IMR-90 (cell line): ENCODE measurements at regions not wholly inside any gene's neighbourhood (a gene's known extent, or its start where the extent isn't known, plus 50 kb on each side); places are given as distances from the start of the nearest gene placed in this dataset.
"Not testable (repeated sequence)": the region's sequence is repeated elsewhere in the genome, so short reads cannot be mapped to it uniquely, and the experiment has no call there.

Source experiments
- CHD1 ChIP-seq: IDR thresholded peaks from 2 replicates; pipeline ENCODE4 v1.6.1; 2012; ENCODE audit warnings: low read depth, low read length, improper control_type of control experiment
- CTCF ChIP-seq: conservative IDR thresholded peaks from 2 replicates; pipeline ENCODE4 v1.5.1; 2012; ENCODE audit warnings: mild to moderate bottlenecking, low read depth, low read length, improper control_type of control experiment
- FOS ChIP-seq: fragments of 150-350 bp; IDR thresholded peaks from 2 replicates; pipeline ENCODE4 v1.6.1; 2016; ENCODE audit warnings: low read depth, low read length
- MAFK ChIP-seq: IDR thresholded peaks from 2 replicates; pipeline ENCODE4 v1.6.1; 2012; ENCODE audit warnings: low read depth, low read length, improper control_type of control experiment
- MAZ ChIP-seq: IDR thresholded peaks from 2 replicates; pipeline ENCODE4 v1.6.1; 2012; ENCODE audit warnings: low read depth, mild to moderate bottlenecking, low read length, improper control_type of control experiment, moderate library complexity, borderline replicate concordance
- MXI1 ChIP-seq: IDR thresholded peaks from 2 replicates; pipeline ENCODE4 v1.6.1; 2012; ENCODE audit warnings: low read depth, mild to moderate bottlenecking, low read length, moderate library complexity, borderline replicate concordance
- NFE2L2 ChIP-seq: fragments of 150-350 bp; IDR thresholded peaks from 2 replicates; pipeline ENCODE4 v1.6.1; 2016; ENCODE audit warnings: low read depth, mild to moderate bottlenecking, low read length
- POLR2A ChIP-seq: IDR thresholded peaks from 2 replicates; pipeline ENCODE4 v1.6.1; 2012; ENCODE audit warnings: mild to moderate bottlenecking, low read depth, low read length
- RAD21 ChIP-seq: IDR thresholded peaks from 2 replicates; pipeline ENCODE4 v1.6.1; 2012; ENCODE audit warnings: low read length, improper control_type of control experiment
- SMC3 ChIP-seq: fragments of 150-350 bp; IDR thresholded peaks from 2 replicates; pipeline ENCODE4 v1.6.1; 2016; ENCODE audit warnings: low read depth, mild to moderate bottlenecking, antibody characterized with exemption, low read length, moderate library complexity
- USF2 ChIP-seq: fragments of 150-350 bp; IDR thresholded peaks from 2 replicates; pipeline ENCODE4 v1.6.1; 2017; ENCODE audit warnings: mild to moderate bottlenecking, antibody characterized with exemption, low read length, low read depth

GRCh38 chr10:38267555-38267954 lies 173.4 kb downstream of the ZNF37A start:
- TF ChIP-seq CTCF, RAD21, CHD1, POLR2A, SMC3, MXI1, NFE2L2, FOS, USF2, MAZ: not testable (repeated sequence)
- peak; percentile 71 for TF ChIP-seq MAFK
